GM19025 (cell line): ENCODE measurements at regions not wholly inside any gene's neighbourhood (a gene's known extent, or its start where the extent isn't known, plus 50 kb on each side); places are given as distances from the start of the nearest gene placed in this dataset.

Source experiments
- ATAC-seq: cut with Tn5 transposase; IDR thresholded peaks from one replicate; pipeline ENCODE4 v1.9.1; 2021; ENCODE audit warnings: mild to moderate bottlenecking, low read depth, moderate library complexity; ENCODE audit not compliant: unreplicated experiment

GRCh38 chr13:34577051-34577450 lies 365.0 kb upstream of the NBEA start:
- ATAC-seq = no peak

- ATAC-seq = no peak
Measured at GRCh38 chr13:34578471-34578870, 363.6 kb upstream of the NBEA start.

- ATAC-seq = no peak
Measured at GRCh38 chr13:34578917-34579316, 363.2 kb upstream of the NBEA start.

- no peak for ATAC-seq
Measured at GRCh38 chr13:34583181-34583580, 358.9 kb upstream of the NBEA start.

- ATAC-seq = no peak
Measured at GRCh38 chr13:34587576-34587975, 354.5 kb upstream of the NBEA start.

- no peak for ATAC-seq
Measured at GRCh38 chr13:34588362-34588761, 353.7 kb upstream of the NBEA start.

GRCh38 chr13:34589581-34589980 lies 352.5 kb upstream of the NBEA start:
- ATAC-seq = no peak

GRCh38 chr13:34591129-34591528 lies 350.9 kb upstream of the NBEA start:
- no peak for ATAC-seq

GRCh38 chr13:34591900-34592529 lies 350.1 kb upstream of the NBEA start:
- ATAC-seq = no peak

- no peak for ATAC-seq
Measured at GRCh38 chr13:34593658-34594057, 348.4 kb upstream of the NBEA start.

- no peak for ATAC-seq
Measured at GRCh38 chr13:34594507-34594906, 347.6 kb upstream of the NBEA start.

GRCh38 chr13:34608331-34608730 lies 333.7 kb upstream of the NBEA start:
- ATAC-seq = no peak

- no peak for ATAC-seq
Measured at GRCh38 chr13:34611671-34612070, 330.4 kb upstream of the NBEA start.

GRCh38 chr13:34617473-34618083 lies 324.5 kb upstream of the NBEA start:
- ATAC-seq = no peak

- ATAC-seq = no peak
Measured at GRCh38 chr13:34618654-34619053, 323.4 kb upstream of the NBEA start.

GRCh38 chr13:34619326-34619725 lies 322.7 kb upstream of the NBEA start:
- ATAC-seq = no peak

GRCh38 chr13:34620074-34620850 lies 321.8 kb upstream of the NBEA start:
- ATAC-seq = no peak

GRCh38 chr13:34620862-34621261 lies 321.2 kb upstream of the NBEA start:
- ATAC-seq = no peak

- ATAC-seq = no peak
Measured at GRCh38 chr13:34623331-34623730, 318.7 kb upstream of the NBEA start.

GRCh38 chr13:34627509-34628208 lies 314.4 kb upstream of the NBEA start:
- no peak for ATAC-seq

- no peak for ATAC-seq
Measured at GRCh38 chr13:34628209-34628682, 313.8 kb upstream of the NBEA start.
